ENCODE measurements at regions not wholly inside any gene's neighbourhood (a gene's known extent, or its start where the extent isn't known, plus 50 kb on each side); places are given as distances from the start of the nearest gene placed in this dataset.

- Histone ChIP-seq H3K27me3 (ENCODE audit: insufficient read depth, low read depth, severe bottlenecking) (peaks cover 20% of the 10 kb centered on the region), H3K36me3 (no peaks in the 10 kb centered on the region), H3K4me3 (ENCODE audit: low read depth, low read length) (no peak overlapping the region), H3K9me3 (ENCODE audit: severe bottlenecking) (no peaks in the 10 kb centered on the region), H3K27ac (no peak overlapping the region)
- no peak for DNase-seq
- no peak for TF ChIP-seq CTCF (IDR thresholded peaks at IDR 0.05; ENCODE audit: low read depth, low read length)
Measured at GRCh38 chr12:125355614-125356013, 290.4 kb downstream of the AACS start.

- H3K9me3 ChIP-seq (ENCODE audit: severe bottlenecking), result no peaks in the 10 kb centered on the region
- H3K36me3 ChIP-seq, result no peaks in the 10 kb centered on the region
- no peak for TF ChIP-seq CTCF (IDR thresholded peaks at IDR 0.05; ENCODE audit: low read depth, low read length)
- DNase-seq, result no peak
- no peak overlapping the region for H3K4me3 ChIP-seq (ENCODE audit: low read depth, low read length)
- H3K27me3 ChIP-seq (ENCODE audit: insufficient read depth, low read depth, severe bottlenecking), result peaks cover 21% of the 10 kb centered on the region
- no peak overlapping the region for H3K27ac ChIP-seq
Measured at GRCh38 chr12:125356111-125356510, 290.9 kb downstream of the AACS start.

GRCh38 chr12:125357561-125357960 is 292.3 kb downstream of the AACS start:
- Histone ChIP-seq H3K9me3 (ENCODE audit: severe bottlenecking) (no peaks in the 10 kb centered on the region), H3K36me3 (no peaks in the 10 kb centered on the region)

GRCh38 chr12:125360540-125360939 is 295.3 kb downstream of the AACS start:
- DNase-seq, result no peak
- no peaks in the 10 kb centered on the region for H3K9me3 ChIP-seq (ENCODE audit: severe bottlenecking)
- H3K36me3 ChIP-seq, result no peaks in the 10 kb centered on the region
- H3K4me3 ChIP-seq (ENCODE audit: low read depth, low read length), result no peak overlapping the region
- H3K27me3 ChIP-seq (ENCODE audit: insufficient read depth, low read depth, severe bottlenecking), result peaks cover 31% of the 10 kb centered on the region
- H3K27ac ChIP-seq, result no peak overlapping the region
- TF ChIP-seq CTCF (IDR thresholded peaks at IDR 0.05; ENCODE audit: low read depth, low read length), result no peak

More at GRCh38 chr12:125357561-125357960, 292.3 kb downstream of the AACS start:
- no peak overlapping the region for H3K4me3 ChIP-seq (ENCODE audit: low read depth, low read length)
- peaks cover 28% of the 10 kb centered on the region for H3K27me3 ChIP-seq (ENCODE audit: insufficient read depth, low read depth, severe bottlenecking)
- DNase-seq, result no peak
- TF ChIP-seq CTCF (IDR thresholded peaks at IDR 0.05; ENCODE audit: low read depth, low read length), result no peak
- no peak overlapping the region for H3K27ac ChIP-seq

GRCh38 chr12:125371033-125371432 is 305.8 kb downstream of the AACS start:
- TF ChIP-seq CTCF (IDR thresholded peaks at IDR 0.05; ENCODE audit: low read depth, low read length), result no peak
- no peak for DNase-seq

GRCh38 chr12:125372085-125372484 is 306.9 kb downstream of the AACS start:
- Histone ChIP-seq H3K27ac (no peak overlapping the region), H3K27me3 (ENCODE audit: insufficient read depth, low read depth, severe bottlenecking) (peaks cover 40% of the 10 kb centered on the region), H3K4me3 (ENCODE audit: low read depth, low read length) (no peak overlapping the region), H3K36me3 (no peaks in the 10 kb centered on the region), H3K9me3 (ENCODE audit: severe bottlenecking) (no peaks in the 10 kb centered on the region)
- no peak for DNase-seq
- TF ChIP-seq CTCF (IDR thresholded peaks at IDR 0.05; ENCODE audit: low read depth, low read length), result no peak

More at GRCh38 chr12:125371033-125371432, 305.8 kb downstream of the AACS start:
- Histone ChIP-seq H3K9me3 (ENCODE audit: severe bottlenecking) (no peaks in the 10 kb centered on the region), H3K4me3 (ENCODE audit: low read depth, low read length) (no peak overlapping the region), H3K27me3 (ENCODE audit: insufficient read depth, low read depth, severe bottlenecking) (peaks cover 36% of the 10 kb centered on the region), H3K36me3 (no peaks in the 10 kb centered on the region), H3K27ac (no peak overlapping the region)
